Gastrocnemius medialis (tissue), 4 donors: ENCODE measurements at regions not wholly inside any gene's neighbourhood (a gene's known extent, or its start where the extent isn't known, plus 50 kb on each side); places are given as distances from the start of the nearest gene placed in this dataset.

ENCODE experiments used
- ATAC-seq, 2 donors: fragments of 150-250 bp; one replicate each; pipeline ENCODE4 v1.9.1; 2016
- DNase-seq, 2 donors: peaks; one replicate each; pipeline ENCODE4 v3.0.0-alpha.2; 2019
- H3K27ac ChIP-seq, 4 donors: fragments of 200-600 bp; sonication (generic); 1 replicate in 1 of 4; 2 replicates in 3 of 4; pipeline ENCODE4 v1.5.1; 2016 to 2018; ENCODE audit warnings: mild to moderate bottlenecking in 2 of 4, moderate library complexity in 1 of 4
- H3K27me3 ChIP-seq, 3 donors: fragments of 200-600 bp; sonication (generic) in 2 of 3; 1 replicate in 1 of 3; 2 replicates in 2 of 3; pipeline versions ENCODE4 v1.5.1 to v1.6.0; 2016 to 2019; ENCODE audit warnings: mild to moderate bottlenecking in 1 of 3, moderate library complexity in 1 of 3
- H3K36me3 ChIP-seq, 2 donors: fragments of 200-600 bp; sonication (generic) in 1 of 2; one replicate each; pipeline ENCODE4 v1.5.1; 2017 to 2018
- H3K4me1 ChIP-seq, 2 donors: fragments of 200-600 bp; sonication (generic) in 1 of 2; one replicate each; pipeline ENCODE4 v1.5.1; 2016 to 2017; ENCODE audit warnings: mild to moderate bottlenecking in 2 of 2
- H3K4me3 ChIP-seq, 4 donors: fragments of 200-600 bp; sonication (generic) in 3 of 4; 1 replicate in 1 of 4; 2 replicates in 3 of 4; pipeline ENCODE4 v1.5.1; 2016 to 2019; ENCODE audit warnings: mild to moderate bottlenecking in 2 of 4
- H3K9me3 ChIP-seq, 3 donors: fragments of 200-600 bp; sonication (generic) in 2 of 3; 1 replicate in 1 of 3; 2 replicates in 2 of 3; pipeline ENCODE4 v1.5.1; 2016 to 2019
- POLR2A ChIP-seq, 2 donors: fragments of 450-650 bp; IDR thresholded peaks; one replicate each; pipeline ENCODE4 v1.6.1; 2017; ENCODE audit warnings: antibody characterized with exemption in 2 of 2, mild to moderate bottlenecking in 2 of 2, moderate library complexity in 2 of 2
- in situ Hi-C, 4 donors: fragments of 200-750 bp; cut with MboI; loops; one replicate each; pipeline versions ENCODE4 v1.15.0 to v1.8.0; 2017; ENCODE audit warnings: low sequenced_read_pairs in 4 of 4
- intact Hi-C: fragments of 100-400 bp; cut with DNase I; formaldehyde crosslinking; loops from one replicate; pipeline ENCODE4 v1.15.1; 2023; ENCODE audit warnings: low total_unique reads
- TF ChIP-seq, protein P1 (sequence below), 5 experiments: fragments of 450-650 bp in 3 of 5; fragments of 200-600 bp in 2 of 5; sonication (generic) in 2 of 5; IDR thresholded peaks in 4 of 5; conservative IDR thresholded peaks in 1 of 5; 1 replicate in 4 of 5; 2 replicates in 1 of 5; pipeline ENCODE4 v1.5.1; 2016 to 2019; ENCODE audit warnings: antibody characterized with exemption in 5 of 5, mild to moderate bottlenecking in 3 of 5, moderate library complexity in 3 of 5

DNA sequence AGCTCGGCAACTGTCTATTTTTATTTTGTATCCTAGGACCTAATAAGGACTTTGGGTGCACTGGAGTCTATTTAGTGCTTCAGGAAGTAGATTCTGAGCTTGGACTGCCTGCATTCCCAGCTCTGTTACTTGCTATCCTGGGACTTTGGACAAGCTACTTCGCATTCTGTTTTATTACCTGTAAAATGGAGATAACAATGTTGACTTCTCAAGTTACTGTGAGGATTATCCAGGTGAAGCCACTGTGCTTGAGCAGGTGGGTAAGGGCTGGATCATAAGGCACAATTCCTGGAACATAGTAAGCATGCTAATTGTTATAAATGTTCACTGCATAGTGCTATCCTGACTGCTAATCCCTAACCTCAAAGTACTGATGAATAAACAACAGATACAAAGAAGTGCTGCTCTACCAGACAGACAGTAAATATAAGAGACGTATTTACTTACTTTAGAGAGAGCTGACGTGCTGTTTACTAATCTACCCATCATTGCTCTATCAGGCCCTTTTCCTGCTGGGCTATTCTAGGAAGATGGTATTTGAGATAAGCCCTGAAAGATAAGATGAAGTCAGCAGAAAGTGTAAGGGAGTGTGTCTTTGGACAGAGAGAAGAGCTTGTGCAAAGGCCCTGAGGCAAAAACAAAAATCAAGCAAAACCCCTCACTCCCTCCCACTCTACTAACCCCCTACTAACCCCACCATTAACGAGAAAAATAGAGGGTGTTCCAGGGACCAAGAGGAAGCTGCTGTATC, 50.8 kb upstream of the FLT1 start:
- Histone ChIP-seq H3K9me3 (no peaks in the 10 kb centered on the region), H3K27me3 (no peaks in the 10 kb centered on the region), H3K27ac (no peak overlapping the region), H3K36me3 (no peaks in the 10 kb centered on the region), H3K4me3 (no peak overlapping the region), H3K4me1 (no peaks in the 10 kb centered on the region)
- ATAC-seq (no peak), DNase-seq (no peak)
- in situ Hi-C loops (no loop called here), intact Hi-C loops (no loop called here)
- TF ChIP-seq, protein P1, sequence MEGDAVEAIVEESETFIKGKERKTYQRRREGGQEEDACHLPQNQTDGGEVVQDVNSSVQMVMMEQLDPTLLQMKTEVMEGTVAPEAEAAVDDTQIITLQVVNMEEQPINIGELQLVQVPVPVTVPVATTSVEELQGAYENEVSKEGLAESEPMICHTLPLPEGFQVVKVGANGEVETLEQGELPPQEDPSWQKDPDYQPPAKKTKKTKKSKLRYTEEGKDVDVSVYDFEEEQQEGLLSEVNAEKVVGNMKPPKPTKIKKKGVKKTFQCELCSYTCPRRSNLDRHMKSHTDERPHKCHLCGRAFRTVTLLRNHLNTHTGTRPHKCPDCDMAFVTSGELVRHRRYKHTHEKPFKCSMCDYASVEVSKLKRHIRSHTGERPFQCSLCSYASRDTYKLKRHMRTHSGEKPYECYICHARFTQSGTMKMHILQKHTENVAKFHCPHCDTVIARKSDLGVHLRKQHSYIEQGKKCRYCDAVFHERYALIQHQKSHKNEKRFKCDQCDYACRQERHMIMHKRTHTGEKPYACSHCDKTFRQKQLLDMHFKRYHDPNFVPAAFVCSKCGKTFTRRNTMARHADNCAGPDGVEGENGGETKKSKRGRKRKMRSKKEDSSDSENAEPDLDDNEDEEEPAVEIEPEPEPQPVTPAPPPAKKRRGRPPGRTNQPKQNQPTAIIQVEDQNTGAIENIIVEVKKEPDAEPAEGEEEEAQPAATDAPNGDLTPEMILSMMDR (IDR thresholded peaks at IDR 0.05 in 4 of 5, conservative IDR thresholded peaks at IDR 0.05 in 1 of 5) = no peak
- no peak for TF ChIP-seq POLR2A (IDR thresholded peaks at IDR 0.05)
